Activated T-cell treated with anti-CD3 and anti-CD28 coated beads, Interleukin-2, amount 50 U/mL, for 24 hours (primary cell): ENCODE measurements at regions not wholly inside any gene's neighbourhood (a gene's known extent, or its start where the extent isn't known, plus 50 kb on each side); places are given as distances from the start of the nearest gene placed in this dataset.
"Not testable (repeated sequence)": the region's sequence is repeated elsewhere in the genome, so short reads cannot be mapped to it uniquely, and the experiment has no call there.

ENCODE experiments used
- DNase-seq: peaks from one replicate; pipeline ENCODE4 v3.0.0-alpha.2; 2020
- H3K27ac Mint-ChIP-seq: 2 replicates; pipeline ENCODE4 v1.8.0; 2020; ENCODE audit warnings: mild to moderate bottlenecking, mixed read lengths
- H3K27me3 Mint-ChIP-seq: 2 replicates; pipeline ENCODE4 v1.8.0; 2020; ENCODE audit warnings: mixed read lengths
- H3K36me3 Mint-ChIP-seq: 2 replicates; pipeline ENCODE4 v1.8.0; 2020; ENCODE audit warnings: low read depth, mixed read lengths
- H3K4me1 Mint-ChIP-seq: 2 replicates; pipeline ENCODE4 v1.8.0; 2020; ENCODE audit warnings: low read depth, mixed read lengths
- H3K4me3 Mint-ChIP-seq: 2 replicates; pipeline ENCODE4 v1.8.0; 2020; ENCODE audit warnings: mild to moderate bottlenecking, moderate library complexity, mixed read lengths
- H3K9me3 Mint-ChIP-seq: 2 replicates; pipeline ENCODE4 v1.8.0; 2020; ENCODE audit warnings: mixed read lengths

- Mint-ChIP-seq H3K4me3 (no peak overlapping the region), H3K27ac (no peak overlapping the region), H3K36me3 (no peaks in the 10 kb centered on the region), H3K4me1 (peaks cover 17% of the 10 kb centered on the region), H3K27me3 (no peaks in the 10 kb centered on the region), H3K9me3 (no peaks in the 10 kb centered on the region)
- DNase-seq: no peak
Measured at GRCh38 chr6:87753131-87753685, 51.2 kb upstream of the AKIRIN2 start.

- H3K36me3 Mint-ChIP-seq, H3K9me3 Mint-ChIP-seq, DNase-seq, H3K27me3 Mint-ChIP-seq, H3K27ac Mint-ChIP-seq, H3K4me3 Mint-ChIP-seq: not testable (repeated sequence)
- H3K4me1 Mint-ChIP-seq: peaks cover 17% of the 10 kb centered on the region
Measured at GRCh38 chr6:87752503-87752902, 50.5 kb upstream of the AKIRIN2 start.
